ENCODE measurements at regions not wholly inside any gene's neighbourhood (a gene's known extent, or its start where the extent isn't known, plus 50 kb on each side); places are given as distances from the start of the nearest gene placed in this dataset.

DNA sequence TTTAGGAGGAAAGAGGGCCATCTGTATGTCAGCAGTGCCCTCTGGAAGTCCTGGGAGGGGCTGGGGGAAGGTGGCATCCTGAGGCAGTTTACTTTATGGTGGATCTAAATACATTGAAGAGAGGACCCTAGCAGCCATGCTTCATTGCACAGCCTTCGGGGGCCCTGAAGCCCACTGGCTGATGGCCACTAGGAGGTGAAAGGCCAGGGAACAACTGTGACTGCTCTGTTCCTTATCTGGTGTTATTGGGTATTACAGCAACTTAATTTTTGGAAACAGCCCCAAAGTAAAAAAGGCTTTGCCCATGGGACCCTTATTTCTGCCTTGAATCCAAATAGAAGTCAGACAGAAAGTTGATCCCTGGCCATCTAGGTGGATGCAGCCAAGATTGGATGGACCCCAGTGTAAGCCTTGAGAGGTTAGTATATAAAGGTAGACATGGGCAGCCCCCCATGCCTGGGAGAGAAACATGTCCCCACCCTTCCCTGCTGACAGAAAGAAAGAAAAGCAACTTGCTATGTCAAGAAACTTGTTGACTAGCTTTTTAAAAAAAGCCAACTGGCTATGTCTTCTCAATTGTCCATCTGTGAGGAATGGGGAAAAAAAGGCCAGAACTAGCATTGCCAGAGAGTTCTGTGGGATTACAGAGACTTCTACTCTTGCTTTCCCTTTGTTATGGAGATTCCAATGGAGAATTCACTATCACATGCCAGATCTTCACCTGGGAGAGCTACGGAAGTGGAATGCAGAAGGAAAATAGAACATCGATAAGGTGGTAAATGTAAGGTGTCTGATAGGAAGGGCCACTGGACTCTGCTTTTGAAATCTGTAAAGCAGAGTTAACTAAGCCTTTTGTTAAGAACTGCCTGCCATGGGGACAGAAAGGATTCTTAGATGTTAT lies 58.6 kb upstream of the OSR1 start:
- TF ChIP-seq CTCF (conservative IDR thresholded peaks at IDR 0.05; ENCODE audit: low read depth, low read length) (no peak), EZH2 (IDR thresholded peaks at IDR 0.05; ENCODE audit: borderline replicate concordance, low read depth, low read length, poor library complexity, severe bottlenecking) (no peak)
